ENCODE measurements at regions not wholly inside any gene's neighbourhood (a gene's known extent, or its start where the extent isn't known, plus 50 kb on each side); places are given as distances from the start of the nearest gene placed in this dataset.
"Not testable (repeated sequence)": the region's sequence is repeated elsewhere in the genome, so short reads cannot be mapped to it uniquely, and the experiment has no call there.

DNA sequence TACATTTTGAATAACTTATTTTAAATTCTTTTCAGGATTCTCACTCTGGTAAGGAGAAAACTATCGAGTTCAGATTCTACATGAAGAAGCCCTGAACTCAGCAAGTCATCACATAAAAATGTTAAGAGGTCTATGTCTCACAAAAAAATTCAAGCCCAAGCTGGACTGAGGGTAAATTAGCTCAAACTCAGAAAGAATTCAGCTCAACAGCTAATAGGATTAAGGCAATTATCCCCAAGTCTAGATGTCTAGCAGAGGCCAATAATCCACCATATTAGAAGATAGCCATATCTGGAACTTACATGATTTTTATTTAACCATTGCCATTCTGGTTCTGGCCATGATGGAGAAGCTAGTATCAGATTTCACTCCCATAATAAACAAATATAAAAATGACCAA, 909.7 kb downstream of the PLOD2 start:
- Histone ChIP-seq H3K36me3 (ENCODE audit: control insufficient read depth in 4 of 4, insufficient read depth in 3 of 4, low read depth in 1 of 4, low read length in 3 of 4) (no peaks in the 10 kb centered on the region), H3K9me3 (ENCODE audit: control insufficient read depth in 4 of 4, low read length in 3 of 4) (peaks cover 0 to 6% (median 1%) of the 10 kb centered on the region in 4 donors), H3K27me3 (ENCODE audit: control insufficient read depth in 4 of 4, insufficient read depth in 4 of 4, low read length in 3 of 4) (no peaks in the 10 kb centered on the region), H3K4me1 (ENCODE audit: control insufficient read depth in 4 of 4, insufficient read depth in 4 of 4, low read length in 3 of 4) (no peaks in the 10 kb centered on the region), H3K9ac (ENCODE audit: low read depth in 1 of 2, low read length in 2 of 2) (no peak overlapping the region), H3K4me3 (ENCODE audit: low read depth in 1 of 3, low read length in 3 of 3) (no peak overlapping the region), H3K27ac (ENCODE audit: low read depth in 1 of 2, low read length in 2 of 2) (no peak overlapping the region)
- WGBS: 54% methylated on average over 1 of the region's 1 CpG
- DNase-seq (ENCODE audit: low spot score): no peak
- TF ChIP-seq SP1 (IDR thresholded peaks at IDR 0.05) (no peak), EGR1 (IDR thresholded peaks at IDR 0.05; ENCODE audit: low read depth in 2 of 2) (no peak), FOXA1 (IDR thresholded peaks at IDR 0.05) (no peak), HNF4G (IDR thresholded peaks at IDR 0.05) (no peak)
- TF ChIP-seq, protein P1, sequence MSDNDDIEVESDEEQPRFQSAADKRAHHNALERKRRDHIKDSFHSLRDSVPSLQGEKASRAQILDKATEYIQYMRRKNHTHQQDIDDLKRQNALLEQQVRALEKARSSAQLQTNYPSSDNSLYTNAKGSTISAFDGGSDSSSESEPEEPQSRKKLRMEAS (IDR thresholded peaks at IDR 0.05): no peak

DNA sequence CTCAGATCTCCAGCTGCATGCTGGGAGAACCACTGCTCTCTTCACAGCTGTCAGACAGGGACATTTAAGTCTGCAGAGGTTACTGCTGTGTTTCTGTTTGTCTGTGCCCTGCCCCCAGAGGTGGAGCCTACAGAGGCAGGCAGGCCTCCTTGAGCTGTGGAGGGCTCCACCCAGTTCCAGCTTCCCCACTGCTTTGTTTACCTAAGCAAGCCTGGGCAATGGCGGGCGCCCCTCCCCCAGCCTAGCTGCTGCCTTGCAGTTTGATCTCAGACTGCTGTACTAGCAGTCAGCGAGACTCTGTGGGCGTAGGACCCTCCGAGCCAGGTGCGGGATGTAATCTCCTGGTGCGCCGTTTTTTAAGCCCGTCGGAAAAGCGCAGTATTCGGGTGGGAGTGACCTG, 903.0 kb downstream of the PLOD2 start:
- H3K9me3 ChIP-seq (ENCODE audit: control insufficient read depth in 4 of 4, low read length in 3 of 4); H3K4me3 ChIP-seq (ENCODE audit: low read depth in 1 of 3, low read length in 3 of 3); H3K36me3 ChIP-seq (ENCODE audit: control insufficient read depth in 4 of 4, insufficient read depth in 3 of 4, low read depth in 1 of 4, low read length in 3 of 4); H3K9ac ChIP-seq (ENCODE audit: low read depth in 1 of 2, low read length in 2 of 2); DNase-seq (ENCODE audit: low spot score); H3K27me3 ChIP-seq (ENCODE audit: control insufficient read depth in 4 of 4, insufficient read depth in 4 of 4, low read length in 3 of 4); H3K4me1 ChIP-seq (ENCODE audit: control insufficient read depth in 4 of 4, insufficient read depth in 4 of 4, low read length in 3 of 4); H3K27ac ChIP-seq (ENCODE audit: low read depth in 1 of 2, low read length in 2 of 2): not testable (repeated sequence)
- WGBS: 92% methylated on average over 12 of the region's 12 CpGs

DNA sequence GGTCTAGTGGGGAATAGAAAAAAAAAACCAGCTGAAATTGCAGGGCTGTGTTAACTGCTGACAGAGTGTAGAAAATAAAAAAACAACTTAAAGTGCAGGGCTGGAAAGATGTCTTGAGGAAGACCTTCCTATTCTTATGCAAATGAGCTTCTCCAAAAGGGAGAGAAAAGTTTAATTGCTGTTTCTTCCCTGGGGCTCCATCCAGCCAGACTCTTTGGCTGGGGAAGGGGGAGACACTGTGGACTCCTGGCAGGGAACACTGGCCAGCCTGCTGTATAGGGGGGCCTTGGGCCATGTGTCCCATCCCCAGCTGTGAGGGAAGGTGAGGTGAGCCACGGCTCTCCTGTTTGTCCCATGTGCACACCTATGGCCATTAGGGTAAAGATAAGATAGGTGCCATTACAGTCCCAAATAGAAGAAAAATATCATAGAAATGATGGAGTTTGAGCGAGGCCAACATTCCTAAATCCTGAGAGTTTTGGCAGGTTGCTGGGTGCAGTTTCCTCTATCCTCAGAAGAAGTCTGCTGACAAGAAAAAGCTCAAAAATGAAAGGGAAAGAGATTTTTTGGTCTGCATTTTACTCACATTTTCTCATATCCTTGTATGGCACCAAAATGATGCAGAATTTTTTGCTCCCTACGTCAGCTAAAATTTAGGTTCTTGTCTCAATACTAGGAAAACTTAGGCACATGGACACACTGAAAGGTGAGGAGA, 901.7 kb downstream of the PLOD2 start:
- TF ChIP-seq, protein P2, sequence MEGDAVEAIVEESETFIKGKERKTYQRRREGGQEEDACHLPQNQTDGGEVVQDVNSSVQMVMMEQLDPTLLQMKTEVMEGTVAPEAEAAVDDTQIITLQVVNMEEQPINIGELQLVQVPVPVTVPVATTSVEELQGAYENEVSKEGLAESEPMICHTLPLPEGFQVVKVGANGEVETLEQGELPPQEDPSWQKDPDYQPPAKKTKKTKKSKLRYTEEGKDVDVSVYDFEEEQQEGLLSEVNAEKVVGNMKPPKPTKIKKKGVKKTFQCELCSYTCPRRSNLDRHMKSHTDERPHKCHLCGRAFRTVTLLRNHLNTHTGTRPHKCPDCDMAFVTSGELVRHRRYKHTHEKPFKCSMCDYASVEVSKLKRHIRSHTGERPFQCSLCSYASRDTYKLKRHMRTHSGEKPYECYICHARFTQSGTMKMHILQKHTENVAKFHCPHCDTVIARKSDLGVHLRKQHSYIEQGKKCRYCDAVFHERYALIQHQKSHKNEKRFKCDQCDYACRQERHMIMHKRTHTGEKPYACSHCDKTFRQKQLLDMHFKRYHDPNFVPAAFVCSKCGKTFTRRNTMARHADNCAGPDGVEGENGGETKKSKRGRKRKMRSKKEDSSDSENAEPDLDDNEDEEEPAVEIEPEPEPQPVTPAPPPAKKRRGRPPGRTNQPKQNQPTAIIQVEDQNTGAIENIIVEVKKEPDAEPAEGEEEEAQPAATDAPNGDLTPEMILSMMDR (IDR thresholded peaks at IDR 0.05; ENCODE audit: low read depth, low read length, missing input control): no peak
- TF ChIP-seq REST (IDR thresholded peaks at IDR 0.05) (no peak), EGR1 (IDR thresholded peaks at IDR 0.05; ENCODE audit: low read depth in 2 of 2) (no peak), RAD21 (IDR thresholded peaks at IDR 0.05) (no peak), FOXA2 (IDR thresholded peaks at IDR 0.05) (no peak), JUND (IDR thresholded peaks at IDR 0.05) (no peak), TAF1 (conservative IDR thresholded peaks at IDR 0.05) (no peak), GABPA (IDR thresholded peaks at IDR 0.05 in 1 of 2, conservative IDR thresholded peaks at IDR 0.05 in 1 of 2) (no peak), SP1 (IDR thresholded peaks at IDR 0.05) (no peak), NR2F2 (IDR thresholded peaks at IDR 0.05) (no peak), HNF4A (conservative IDR thresholded peaks at IDR 0.05) (no peak), FOXA1 (IDR thresholded peaks at IDR 0.05) (no peak), HNF4G (IDR thresholded peaks at IDR 0.05) (no peak), YY1 (IDR thresholded peaks at IDR 0.05) (no peak), RXRA (IDR thresholded peaks at IDR 0.05) (no peak)
- TF ChIP-seq, protein P3, sequence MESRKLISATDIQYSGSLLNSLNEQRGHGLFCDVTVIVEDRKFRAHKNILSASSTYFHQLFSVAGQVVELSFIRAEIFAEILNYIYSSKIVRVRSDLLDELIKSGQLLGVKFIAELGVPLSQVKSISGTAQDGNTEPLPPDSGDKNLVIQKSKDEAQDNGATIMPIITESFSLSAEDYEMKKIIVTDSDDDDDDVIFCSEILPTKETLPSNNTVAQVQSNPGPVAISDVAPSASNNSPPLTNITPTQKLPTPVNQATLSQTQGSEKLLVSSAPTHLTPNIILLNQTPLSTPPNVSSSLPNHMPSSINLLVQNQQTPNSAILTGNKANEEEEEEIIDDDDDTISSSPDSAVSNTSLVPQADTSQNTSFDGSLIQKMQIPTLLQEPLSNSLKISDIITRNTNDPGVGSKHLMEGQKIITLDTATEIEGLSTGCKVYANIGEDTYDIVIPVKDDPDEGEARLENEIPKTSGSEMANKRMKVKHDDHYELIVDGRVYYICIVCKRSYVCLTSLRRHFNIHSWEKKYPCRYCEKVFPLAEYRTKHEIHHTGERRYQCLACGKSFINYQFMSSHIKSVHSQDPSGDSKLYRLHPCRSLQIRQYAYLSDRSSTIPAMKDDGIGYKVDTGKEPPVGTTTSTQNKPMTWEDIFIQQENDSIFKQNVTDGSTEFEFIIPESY (IDR thresholded peaks at IDR 0.05): no peak
- TF ChIP-seq, protein P1 (IDR thresholded peaks at IDR 0.05): no peak
- TF ChIP-seq, protein P4, sequence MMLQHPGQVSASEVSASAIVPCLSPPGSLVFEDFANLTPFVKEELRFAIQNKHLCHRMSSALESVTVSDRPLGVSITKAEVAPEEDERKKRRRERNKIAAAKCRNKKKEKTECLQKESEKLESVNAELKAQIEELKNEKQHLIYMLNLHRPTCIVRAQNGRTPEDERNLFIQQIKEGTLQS (IDR thresholded peaks at IDR 0.05): no peak
- H3K27me3 ChIP-seq (ENCODE audit: control insufficient read depth in 4 of 4, insufficient read depth in 4 of 4, low read length in 3 of 4): no peaks in the 10 kb centered on the region
- 73% methylated on average over 3 of the region's 3 CpGs for WGBS
- H3K9me3 ChIP-seq (ENCODE audit: control insufficient read depth in 4 of 4, low read length in 3 of 4): no peaks in the 10 kb centered on the region
- H3K36me3 ChIP-seq (ENCODE audit: control insufficient read depth in 4 of 4, insufficient read depth in 3 of 4, low read depth in 1 of 4, low read length in 3 of 4): no peaks in the 10 kb centered on the region
- no peaks in the 10 kb centered on the region for H3K4me1 ChIP-seq (ENCODE audit: control insufficient read depth in 4 of 4, insufficient read depth in 4 of 4, low read length in 3 of 4)
- DNase-seq (ENCODE audit: low spot score): no peak
- H3K27ac ChIP-seq (ENCODE audit: low read depth in 1 of 2, low read length in 2 of 2): no peak overlapping the region
- H3K9ac ChIP-seq (ENCODE audit: low read depth in 1 of 2, low read length in 2 of 2): no peak overlapping the region
- H3K4me3 ChIP-seq (ENCODE audit: low read depth in 1 of 3, low read length in 3 of 3): no peak overlapping the region
